ENCODE measurements at regions not wholly inside any gene's neighbourhood (a gene's known extent, or its start where the extent isn't known, plus 50 kb on each side); places are given as distances from the start of the nearest gene placed in this dataset.

DNA sequence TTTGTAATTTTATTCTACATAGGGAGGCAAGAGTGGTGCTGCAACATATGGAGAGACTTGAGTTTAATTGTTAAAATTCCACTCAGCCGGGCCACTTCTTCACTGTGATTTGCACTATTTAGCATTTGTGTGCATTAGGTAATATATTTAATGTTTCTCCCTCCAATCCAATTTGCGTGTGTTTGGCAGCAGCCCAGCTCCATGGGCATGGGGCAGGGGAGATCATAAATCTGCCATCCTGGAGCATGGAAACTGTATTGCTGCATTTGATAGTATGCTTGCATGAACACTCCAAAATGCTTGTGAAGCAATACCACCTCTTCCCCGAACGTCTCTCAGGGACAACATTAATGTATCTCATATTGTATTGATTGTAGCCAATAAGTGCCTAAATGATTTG lies 339.1 kb upstream of the RBFOX1 start:
- no peak for DNase-seq

DNA sequence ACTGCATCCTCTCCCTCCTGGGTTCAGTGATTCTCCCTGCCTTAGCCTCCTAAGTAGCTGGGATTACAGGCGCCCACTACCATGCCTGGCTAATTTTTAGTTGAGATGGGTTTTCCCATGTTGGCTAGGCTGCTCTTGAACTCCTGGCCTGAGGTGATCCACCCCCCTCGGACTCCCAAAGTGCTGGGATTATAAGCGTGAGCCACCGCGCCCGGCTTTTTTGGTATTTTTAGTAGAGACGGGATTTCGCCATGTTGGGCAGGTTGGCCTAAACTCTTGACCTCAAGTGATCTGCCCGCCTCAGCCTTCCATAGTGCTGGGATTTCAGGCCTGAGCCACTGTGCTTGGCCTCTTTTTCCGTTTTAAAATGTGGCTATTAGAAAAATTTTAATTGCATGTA lies 343.8 kb upstream of the RBFOX1 start:
- no peak for DNase-seq

DNA sequence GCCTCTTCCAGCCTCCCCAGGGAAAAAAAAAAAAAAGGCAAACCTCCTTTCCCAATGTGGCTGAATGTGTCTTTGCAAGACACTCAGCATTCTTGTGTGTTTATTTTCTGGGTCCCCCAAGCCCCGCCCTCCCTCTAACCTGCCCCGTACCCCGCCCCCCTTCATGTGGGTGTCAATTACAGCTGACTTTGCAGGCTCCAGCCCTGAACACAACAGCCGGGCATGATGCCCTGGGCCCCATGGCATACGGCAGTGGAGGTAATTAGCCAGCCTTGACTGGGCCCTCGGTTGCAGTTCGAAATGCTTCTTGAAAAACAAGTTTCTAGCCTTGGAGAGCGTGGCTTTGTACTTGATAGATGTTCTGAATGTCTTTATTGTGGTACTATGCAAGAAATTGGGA lies 354.7 kb upstream of the RBFOX1 start:
- DNase-seq, result no peak

DNA sequence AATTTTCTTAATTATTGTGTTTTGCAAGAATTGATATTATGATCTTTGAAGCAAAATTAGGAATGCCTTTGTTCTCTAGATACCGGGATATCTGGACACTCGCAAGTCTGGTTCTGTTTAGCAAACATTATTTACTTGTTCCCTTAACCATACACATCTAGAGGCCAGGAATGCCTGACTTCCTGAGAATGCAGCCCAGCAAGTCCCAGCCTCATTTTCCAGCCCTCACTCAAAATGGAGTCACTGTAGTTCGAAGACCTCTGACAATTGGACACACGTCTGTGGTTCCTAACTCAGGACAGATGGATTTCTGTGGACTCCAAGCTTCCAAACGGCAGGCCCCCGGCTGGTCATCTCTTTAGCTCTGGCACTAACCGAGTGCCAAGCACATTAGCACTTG lies 355.4 kb upstream of the RBFOX1 start:
- DNase-seq, result no peak

DNA sequence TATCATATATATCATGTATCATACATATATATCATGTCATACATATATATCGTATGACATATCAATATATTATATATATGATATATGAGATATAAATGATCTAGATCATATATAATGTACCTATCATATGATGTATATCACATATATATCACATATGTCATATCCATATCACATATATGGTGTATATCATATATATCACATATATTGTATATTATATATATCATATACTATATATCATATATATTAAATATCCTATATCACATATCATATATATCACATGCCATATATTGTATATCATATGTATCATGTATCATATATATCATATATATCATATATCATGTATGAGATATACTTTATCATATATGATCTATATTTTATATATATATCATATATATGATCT lies 355.9 kb upstream of the RBFOX1 start:
- DNase-seq, result no peak

DNA sequence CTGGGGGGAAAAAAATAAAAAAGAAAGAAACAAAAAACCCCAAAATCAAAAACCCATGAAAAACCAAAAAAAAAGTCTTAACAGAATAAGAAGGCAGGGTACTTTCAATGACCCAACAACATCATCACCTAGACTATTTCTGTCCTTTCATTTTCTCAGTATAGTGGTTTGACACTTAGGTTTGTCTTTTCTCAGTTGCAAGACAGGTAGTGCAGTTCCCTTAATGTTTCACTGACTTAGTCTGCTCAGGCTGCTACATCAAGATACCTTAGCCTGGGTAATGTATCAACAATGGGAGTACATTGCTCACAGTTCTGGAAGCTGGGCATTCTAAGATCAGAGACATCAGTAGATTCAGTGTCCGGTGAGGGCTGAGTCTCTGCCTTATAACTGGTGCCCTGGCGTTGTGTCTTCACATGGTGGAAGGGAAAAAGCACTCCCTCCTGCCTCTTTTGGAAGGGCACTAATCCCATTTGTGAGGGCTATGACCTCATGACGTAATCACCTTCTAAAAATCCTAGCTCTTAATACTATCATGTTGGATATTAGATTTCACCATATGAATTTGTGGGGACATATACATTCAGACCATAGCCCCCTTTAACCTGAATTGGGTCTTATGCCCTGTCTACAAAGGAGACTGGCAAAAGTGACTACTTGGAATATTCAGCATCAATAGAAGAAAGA lies 362.3 kb upstream of the RBFOX1 start:
- DNase-seq, result no peak

DNA sequence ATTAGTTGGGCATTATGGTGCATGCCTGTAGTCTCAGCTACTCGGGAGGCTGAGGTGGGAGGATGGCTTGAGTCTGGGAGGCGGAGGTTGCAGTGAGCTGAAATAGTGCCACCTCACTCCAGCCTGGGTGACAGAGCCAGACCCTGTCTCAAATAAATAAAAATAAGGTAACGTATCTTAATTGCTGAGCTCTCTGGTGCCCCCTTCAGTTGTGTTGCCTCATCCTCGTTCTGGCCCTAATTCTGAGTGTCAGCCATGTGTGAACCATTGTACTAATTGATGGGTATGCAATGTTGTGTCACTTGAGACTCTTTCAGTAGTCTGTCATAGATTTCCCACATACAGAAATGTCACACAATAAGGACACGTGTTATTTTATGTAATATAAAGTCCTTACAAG lies 363.1 kb upstream of the RBFOX1 start:
- no peak for DNase-seq

DNA sequence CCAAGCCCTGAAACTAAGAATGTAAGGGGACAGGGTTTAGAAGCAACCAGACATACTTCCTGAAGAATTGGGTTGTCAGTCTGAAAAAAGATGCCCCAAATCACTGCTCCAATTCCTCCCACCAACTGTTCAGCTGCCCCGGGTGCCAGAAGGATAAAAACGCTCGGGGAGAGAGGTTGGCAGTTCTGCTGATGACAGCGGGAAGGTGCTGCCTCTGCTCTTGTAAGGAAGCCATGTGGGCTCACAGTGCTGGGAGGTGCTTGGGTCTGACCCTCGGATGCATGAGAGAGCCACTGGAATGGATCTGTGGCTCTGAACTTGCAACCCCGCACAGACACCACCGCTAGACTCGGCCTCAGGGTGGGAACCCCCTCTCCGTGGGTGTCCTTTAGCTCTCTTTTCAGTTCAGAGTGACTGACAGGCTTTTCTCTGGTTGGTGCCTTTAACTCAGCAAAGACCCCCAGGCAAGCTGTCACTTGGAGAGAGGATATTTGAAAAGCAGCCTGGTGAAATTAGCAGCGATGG lies 364.8 kb upstream of the RBFOX1 start:
- DNase-seq, result no peak

DNA sequence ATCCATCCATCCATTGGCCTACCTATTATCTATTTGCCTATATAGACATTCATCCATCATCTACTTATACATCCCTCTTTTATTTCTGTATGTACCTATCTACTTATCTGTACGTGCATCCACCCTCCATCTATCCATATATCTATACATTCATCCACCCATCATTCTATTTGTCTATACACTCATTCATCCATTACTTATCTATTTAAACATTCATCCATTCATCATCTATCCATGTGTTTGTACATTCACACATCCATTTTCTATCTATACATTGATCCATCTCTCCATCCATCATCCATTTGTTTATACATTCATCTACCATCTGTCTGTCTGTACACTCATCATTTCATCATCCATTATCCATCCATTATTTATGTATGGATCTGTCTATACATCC lies 365.7 kb upstream of the RBFOX1 start:
- no peak for DNase-seq

DNA sequence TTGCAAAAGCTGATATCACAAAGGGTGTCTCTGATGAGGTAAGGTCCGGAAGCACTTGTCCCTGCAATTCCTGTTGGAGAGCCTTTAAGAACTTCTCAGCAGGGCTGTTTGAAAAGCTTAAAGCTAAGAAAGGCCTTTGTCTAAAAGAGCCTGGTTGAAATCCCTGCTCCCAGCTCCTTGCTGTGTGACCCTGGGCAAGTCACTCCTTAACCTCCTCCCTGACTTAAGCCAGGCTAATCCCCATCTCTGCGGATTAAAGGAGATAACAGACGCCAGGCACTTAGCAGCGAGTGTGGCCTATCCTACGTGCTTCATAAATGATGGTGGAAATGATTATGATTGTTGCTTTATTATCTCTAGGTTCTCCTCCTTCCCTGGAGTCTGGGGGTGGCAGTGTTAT lies 368.0 kb upstream of the RBFOX1 start:
- no peak for DNase-seq

DNA sequence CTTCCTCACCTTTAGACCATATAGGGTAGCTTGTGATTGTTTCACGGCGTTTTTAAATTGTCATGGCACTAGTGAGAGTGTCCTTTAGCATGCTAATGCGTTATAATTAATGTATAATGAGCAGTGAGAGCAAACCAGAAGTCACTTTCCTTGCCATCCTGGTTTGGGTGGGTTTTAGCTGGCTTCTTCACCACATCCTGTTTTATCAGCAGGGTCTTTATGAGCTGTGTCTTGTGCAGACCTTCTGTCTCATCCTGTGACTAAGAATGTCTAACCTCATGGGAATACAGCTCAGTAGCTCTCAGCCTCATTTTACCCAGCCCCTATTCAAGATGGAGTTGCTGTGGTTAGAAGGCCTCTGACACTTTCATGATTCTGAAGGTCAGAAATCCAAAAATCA lies 370.9 kb upstream of the RBFOX1 start:
- DNase-seq, result no peak

DNA sequence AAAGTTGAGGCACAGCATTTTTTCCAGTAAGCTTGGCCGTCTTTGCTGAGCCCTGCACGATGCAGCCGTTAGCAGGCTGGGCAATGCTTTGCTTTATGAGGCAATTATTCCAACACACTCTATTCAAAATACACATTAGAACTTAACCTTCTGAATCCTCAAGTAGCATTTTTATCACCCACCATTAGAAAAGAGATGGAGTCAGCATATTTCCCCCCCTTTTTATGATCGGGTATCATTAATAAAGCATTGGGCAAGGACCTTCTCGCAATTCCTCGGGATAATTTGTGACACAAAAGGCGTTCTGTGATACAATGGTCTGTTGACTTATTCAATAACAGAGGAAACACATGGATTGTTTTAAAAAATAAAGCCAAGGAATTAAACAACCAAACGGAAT lies 374.5 kb upstream of the RBFOX1 start:
- no peak for DNase-seq

DNA sequence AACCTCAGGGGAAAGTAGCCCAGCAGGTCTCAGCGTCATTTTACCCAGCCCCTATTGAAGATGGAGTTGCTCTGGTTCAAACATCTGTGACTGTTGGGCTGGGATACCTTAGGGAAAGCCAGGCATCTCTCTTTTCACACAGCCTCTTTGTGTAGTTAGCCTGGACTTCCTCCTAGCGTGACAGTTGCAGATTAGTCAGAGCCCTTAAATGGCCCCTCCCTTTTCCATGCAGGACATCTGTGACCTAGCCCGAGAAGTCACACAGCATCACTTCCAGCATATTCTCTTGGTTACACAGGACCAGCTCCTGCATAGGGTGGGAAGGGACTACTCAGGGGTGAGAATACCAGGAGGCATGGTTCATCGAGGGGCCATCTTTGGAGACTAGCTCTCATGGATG lies 375.0 kb upstream of the RBFOX1 start:
- DNase-seq, result no peak

DNA sequence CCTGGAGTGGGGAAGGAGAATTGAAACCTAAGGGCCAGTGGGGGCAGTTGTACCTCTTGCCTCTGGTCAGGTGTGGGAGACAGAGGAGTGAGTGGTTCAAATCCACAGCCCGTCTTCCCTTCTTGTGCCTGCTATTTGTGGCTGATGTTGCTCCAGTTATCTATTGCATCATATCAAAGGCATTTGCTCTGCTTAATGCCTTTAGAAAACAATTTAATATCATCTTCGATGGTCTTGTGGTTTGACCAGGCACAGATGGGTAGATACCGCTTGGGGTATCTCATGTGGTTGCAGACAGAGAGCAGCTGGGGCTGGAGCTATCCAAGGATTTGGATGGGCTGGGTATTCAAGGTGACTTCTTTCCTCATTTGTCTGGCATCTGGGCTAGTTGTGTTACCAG lies 376.1 kb upstream of the RBFOX1 start:
- no peak for DNase-seq

DNA sequence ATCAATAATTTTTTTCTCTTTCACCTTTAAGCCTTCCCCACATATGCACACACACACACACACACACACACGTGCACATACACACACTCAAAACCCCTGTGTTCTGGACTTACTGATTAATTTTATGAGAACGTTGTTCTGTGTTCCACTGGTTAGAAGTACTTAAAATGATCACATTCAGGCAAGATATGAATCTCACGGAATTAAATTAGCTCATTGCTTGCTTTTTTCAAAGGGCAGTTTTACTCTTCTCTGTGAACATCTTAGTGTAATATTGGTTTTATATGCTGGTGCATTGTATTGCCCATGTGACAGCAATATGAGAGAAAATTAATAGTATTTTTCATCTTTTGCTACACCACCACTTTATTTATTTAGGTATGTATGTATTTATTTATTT lies 377.3 kb upstream of the RBFOX1 start:
- DNase-seq, result no peak

DNA sequence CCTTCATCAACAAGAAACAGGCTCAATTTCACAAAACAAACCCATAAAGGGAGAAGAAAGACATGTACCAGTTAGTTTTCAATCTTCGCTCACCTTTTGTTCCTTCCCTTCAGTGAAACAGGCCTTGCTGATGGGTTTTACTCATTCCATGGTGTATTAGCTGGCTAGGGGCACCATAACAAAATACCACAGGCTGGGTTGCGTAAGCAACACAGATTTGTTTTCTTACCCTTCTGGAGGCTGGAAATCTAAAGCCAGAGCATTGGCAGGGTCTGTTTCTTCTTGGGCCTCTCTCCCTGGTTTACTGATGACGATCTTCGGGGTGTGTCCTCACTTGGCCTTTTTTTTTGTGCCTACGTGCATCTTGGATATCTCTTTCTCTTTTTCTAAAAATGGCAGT lies 383.4 kb upstream of the RBFOX1 start:
- DNase-seq, result no peak

DNA sequence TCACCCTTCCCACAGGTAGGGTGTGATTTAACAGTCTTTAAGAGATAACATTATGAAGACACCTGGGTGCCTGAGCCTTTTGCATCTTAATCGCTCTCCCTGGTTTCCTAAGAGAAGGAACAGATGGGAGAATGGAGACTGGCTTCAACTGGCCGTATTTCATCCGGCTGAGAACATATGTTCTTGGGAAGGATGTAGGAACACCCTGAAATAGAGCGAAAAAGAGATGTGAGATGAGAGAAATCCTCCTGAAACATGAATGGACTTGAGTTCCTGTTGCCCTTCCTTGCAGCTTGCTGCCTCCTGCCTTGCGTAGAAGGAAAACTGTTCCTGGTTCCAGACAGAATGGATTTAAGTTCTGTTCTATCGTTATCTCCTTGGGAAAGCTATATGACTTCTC lies 385.4 kb upstream of the RBFOX1 start:
- DNase-seq, result no peak

DNA sequence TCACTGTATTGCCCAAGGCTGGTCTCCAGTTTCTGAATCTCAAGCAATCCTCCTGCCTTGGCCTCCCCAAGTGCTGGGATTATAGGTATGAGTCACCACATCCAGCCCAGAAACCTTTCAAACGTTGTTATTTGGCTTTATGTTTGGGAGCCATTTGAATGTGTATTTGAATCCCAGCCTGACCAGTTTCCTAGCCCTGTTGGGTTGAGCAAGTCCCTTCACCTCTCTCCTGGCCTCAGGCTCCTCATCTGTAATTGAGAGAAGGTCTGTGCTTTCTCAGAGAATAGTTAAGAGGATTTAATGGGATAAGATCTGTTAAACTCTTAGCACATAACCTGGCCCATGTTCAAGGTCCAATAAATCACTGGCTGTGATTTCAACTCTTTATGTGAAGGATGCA lies 385.8 kb upstream of the RBFOX1 start:
- no peak for DNase-seq

DNA sequence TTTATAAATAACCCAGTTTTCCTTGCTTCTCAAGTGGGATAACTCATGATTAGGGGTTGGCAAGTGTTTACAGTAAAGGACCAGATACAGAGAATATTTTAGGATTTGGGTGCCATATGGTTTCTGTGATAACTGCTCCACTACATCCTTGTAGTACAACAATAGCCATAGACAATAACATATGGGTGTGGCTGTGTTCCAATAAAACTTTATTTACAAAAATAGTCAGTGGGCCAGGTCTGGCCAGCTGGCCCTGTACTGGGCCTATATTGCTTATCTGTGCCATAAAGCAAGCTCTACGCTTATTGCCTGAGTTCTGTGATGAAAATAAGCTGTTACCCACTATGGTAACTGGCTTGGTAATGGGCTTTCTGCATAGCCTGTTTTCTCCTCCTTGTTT lies 386.5 kb upstream of the RBFOX1 start:
- DNase-seq, result no peak

DNA sequence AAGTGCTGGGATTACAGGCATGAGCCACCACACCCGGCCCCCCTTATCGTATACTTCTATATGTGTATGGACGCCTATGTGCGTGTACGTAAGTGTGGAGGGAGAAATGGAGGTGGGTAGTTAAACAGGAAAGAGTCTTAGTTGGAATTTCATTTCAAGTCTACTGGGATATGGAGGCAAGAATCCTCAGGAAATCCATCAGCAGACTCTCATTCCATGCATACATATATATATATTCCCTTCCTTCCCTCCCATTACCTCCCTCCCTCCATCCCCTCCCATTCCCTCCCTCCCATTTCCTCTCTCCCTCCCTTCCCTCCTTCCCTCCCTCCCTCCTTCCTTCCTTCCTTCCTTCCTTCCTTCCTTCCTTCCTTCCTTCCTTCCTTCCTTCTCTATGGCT lies 391.7 kb upstream of the RBFOX1 start:
- DNase-seq, result no peak

DNA sequence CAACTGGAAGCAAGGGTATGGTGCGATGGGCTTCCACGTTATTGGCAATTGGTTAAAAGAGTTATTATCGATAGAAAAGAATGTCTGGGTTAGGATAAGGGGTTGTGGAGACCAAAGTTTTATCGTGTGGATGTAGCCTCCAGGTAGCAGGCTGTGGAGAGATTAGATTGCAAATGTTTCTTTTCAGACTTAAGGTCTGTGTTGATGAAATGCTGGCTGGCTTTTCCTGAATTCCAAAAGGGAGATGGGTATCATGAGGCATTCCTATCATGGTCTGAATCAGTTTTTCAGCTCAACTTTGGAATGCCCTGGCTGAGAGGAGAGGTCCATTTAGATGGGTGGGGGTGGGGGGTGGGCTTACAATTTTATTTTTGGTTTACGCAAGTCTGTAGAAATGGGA lies 395.0 kb upstream of the RBFOX1 start:
- DNase-seq, result no peak

DNA sequence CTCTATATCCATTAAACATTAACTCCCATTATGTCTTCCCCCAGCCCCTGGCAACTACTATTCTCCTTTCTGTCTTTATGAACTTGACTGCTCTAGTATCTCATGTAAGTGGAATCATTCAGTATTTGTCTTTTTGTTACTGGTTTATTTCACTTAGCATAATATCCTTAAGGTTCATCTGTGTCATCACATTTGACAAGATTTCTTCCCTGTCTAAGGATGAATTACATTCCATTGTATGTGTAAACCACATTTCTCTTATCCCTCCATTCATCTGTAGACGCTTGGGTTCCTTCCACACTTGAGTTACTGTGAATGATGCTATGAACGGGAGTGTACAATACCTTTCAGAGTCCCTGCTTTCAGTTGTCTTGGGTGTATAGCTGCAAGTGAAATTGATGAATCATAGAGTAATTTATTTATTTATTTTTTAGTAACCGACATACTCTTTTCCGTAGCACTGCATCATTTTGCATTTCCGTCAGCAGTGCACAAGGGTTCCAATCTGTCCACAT lies 399.7 kb upstream of the RBFOX1 start:
- DNase-seq, result no peak

DNA sequence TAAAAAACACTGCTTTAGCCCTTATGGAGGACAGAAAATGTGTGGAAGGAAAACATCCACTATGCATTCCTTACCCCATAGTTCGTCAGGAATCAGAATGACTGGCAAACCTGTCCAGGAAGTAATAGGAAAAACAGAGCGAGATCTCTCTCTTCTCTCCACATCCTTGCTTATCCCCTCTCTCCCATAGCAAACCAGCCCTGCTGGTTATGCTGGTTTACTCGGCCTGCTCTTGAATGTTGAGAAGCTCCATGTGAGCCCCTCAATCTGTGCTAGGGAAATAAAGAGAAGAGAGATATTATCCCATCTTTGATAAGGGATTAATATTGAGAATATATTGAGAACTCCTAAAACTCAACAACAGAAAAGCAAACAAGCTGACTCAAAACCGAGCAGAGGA lies 402.8 kb upstream of the RBFOX1 start:
- DNase-seq, result no peak

DNA sequence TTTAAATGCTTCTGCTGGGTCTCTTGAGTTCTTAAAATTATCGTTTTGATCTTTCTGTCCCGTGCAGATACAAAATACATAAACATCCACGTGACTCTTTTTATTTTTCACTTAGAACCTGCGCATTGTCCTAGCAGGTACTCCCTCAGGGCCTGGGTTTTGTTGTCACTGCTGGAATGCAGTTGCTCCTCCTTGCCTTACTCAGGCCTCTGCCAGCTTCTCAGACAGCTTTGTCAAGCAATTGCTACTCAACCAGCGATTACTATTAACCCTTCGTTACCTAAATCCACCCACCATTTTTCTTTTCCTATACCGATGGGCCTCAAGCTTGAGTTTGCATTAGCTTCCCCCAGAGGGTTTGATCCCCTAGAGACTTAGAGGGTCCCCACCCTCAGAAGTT lies 405.9 kb upstream of the RBFOX1 start:
- no peak for DNase-seq

DNA sequence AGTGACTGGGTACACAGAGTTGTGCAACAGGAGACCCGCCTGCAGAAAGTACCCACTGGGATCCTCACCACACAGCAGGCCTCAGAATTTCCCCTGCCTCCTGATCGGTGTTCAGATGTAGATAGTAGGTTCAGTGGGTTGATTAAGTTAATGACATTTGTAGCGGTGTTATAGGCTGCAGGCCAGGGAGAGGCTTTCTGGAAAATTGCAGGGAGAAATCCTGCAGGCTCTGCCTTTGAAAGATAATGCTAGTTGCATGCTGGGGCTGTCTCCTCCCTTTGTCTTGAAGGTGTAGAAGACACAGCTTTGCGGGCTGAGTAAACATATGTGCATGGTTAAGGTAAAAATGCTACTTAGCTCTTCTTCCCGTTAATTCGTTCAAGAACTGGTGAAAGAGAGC lies 406.3 kb upstream of the RBFOX1 start:
- no peak for DNase-seq
